Neural cell (in vitro differentiated cells): ENCODE measurements at regions not wholly inside any gene's neighbourhood (a gene's known extent, or its start where the extent isn't known, plus 50 kb on each side); places are given as distances from the start of the nearest gene placed in this dataset.

Source experiments
- H2AFZ ChIP-seq: fragments of 200-600, 300-800 bp; sonication (generic), shearing (Covaris generic); 2 replicates; pipeline ENCODE4 v1.6.0; 2014; ENCODE audit warnings: low read depth, mild to moderate bottlenecking, antibody characterized with exemption, low read length, moderate library complexity
- H3F3A ChIP-seq: fragments of 200-600 bp; shearing (Covaris generic); 2 replicates; pipeline ENCODE4 v1.6.1; 2016; ENCODE audit warnings: mild to moderate bottlenecking, moderate library complexity, mixed read lengths, antibody characterized with exemption, low read length; ENCODE audit not compliant: insufficient read depth, poor library complexity, severe bottlenecking
- H3K27ac ChIP-seq: fragments of 200-600, 300-800 bp; sonication (generic), shearing (Covaris generic); 2 replicates; pipeline ENCODE4 v1.5.1; 2014; ENCODE audit warnings: mild to moderate bottlenecking, low read length, moderate library complexity
- H3K27me3 ChIP-seq: fragments of 300-800, 200-600 bp; sonication (generic), shearing (Covaris generic); 2 replicates; pipeline ENCODE4 v1.6.0; 2014; ENCODE audit warnings: mild to moderate bottlenecking, low read depth, low read length, moderate library complexity; ENCODE audit not compliant: insufficient read depth
- H3K36me3 ChIP-seq: fragments of 300-800, 200-600 bp; sonication (generic), shearing (Covaris generic); 2 replicates; pipeline ENCODE4 v1.5.1; 2014; ENCODE audit warnings: mild to moderate bottlenecking, antibody characterized with exemption, low read length, moderate library complexity; ENCODE audit not compliant: insufficient read depth
- H3K4me2 ChIP-seq: fragments of 300-800, 200-600 bp; sonication (generic), shearing (Covaris generic); 2 replicates; pipeline ENCODE4 v1.6.0; 2014; ENCODE audit warnings: mild to moderate bottlenecking, low read length
- H3K4me3 ChIP-seq: fragments of 300-800, 200-600 bp; sonication (generic), shearing (Covaris generic); 2 replicates; pipeline ENCODE4 v1.5.1; 2014; ENCODE audit warnings: mild to moderate bottlenecking, low read length, moderate library complexity
- H3K79me2 ChIP-seq: fragments of 200-600 bp; shearing (Covaris generic); replicated peaks from 2 replicates; pipeline ENCODE4 v1.6.0; 2014; ENCODE audit warnings: mild to moderate bottlenecking, low read length, moderate library complexity; ENCODE audit not compliant: insufficient read depth
- H3K9ac ChIP-seq: fragments of 300-800, 200-600 bp; sonication (generic), shearing (Covaris generic); 2 replicates; pipeline ENCODE4 v1.6.1; 2016; ENCODE audit warnings: mild to moderate bottlenecking, low read length, mixed read lengths
- H3K9me2 ChIP-seq: fragments of 200-600 bp; shearing (Covaris generic); 2 replicates; pipeline ENCODE4 v1.6.1; 2016; ENCODE audit warnings: mild to moderate bottlenecking, low read length, mixed read lengths; ENCODE audit not compliant: insufficient read depth
- H3K9me3 ChIP-seq: fragments of 200-600, 300-800 bp; sonication (generic), shearing (Covaris generic); 2 replicates; pipeline ENCODE4 v1.6.1; 2016; ENCODE audit warnings: mild to moderate bottlenecking, mixed run types, low read length, moderate library complexity, mixed read lengths
- H4K20me1 ChIP-seq: fragments of 200-600 bp; shearing (Covaris generic); 2 replicates; pipeline ENCODE4 v1.6.1; 2016; ENCODE audit warnings: mild to moderate bottlenecking, mixed run types; ENCODE audit not compliant: insufficient read depth
- EP300 ChIP-seq: fragments of 450-650 bp; conservative IDR thresholded peaks from 2 replicates; pipeline ENCODE4 v1.6.1; 2014; ENCODE audit warnings: antibody characterized with exemption, mild to moderate bottlenecking, moderate library complexity; ENCODE audit not compliant: poor library complexity, severe bottlenecking
- EZH2 ChIP-seq: fragments of 200-600, 300-800 bp; shearing (Covaris generic), sonication (generic); IDR thresholded peaks from 2 replicates; pipeline ENCODE4 v1.6.1; 2014; ENCODE audit warnings: antibody characterized with exemption, low read length, borderline replicate concordance, mild to moderate bottlenecking; ENCODE audit not compliant: insufficient read depth, poor library complexity, severe bottlenecking
- MXI1 ChIP-seq: fragments of 450-650 bp; conservative IDR thresholded peaks from 2 replicates; pipeline ENCODE4 v1.6.1; 2014; ENCODE audit warnings: antibody characterized with exemption, mild to moderate bottlenecking; ENCODE audit not compliant: poor library complexity, severe bottlenecking
- POLR2AphosphoS5 ChIP-seq: IDR thresholded peaks from 2 replicates; pipeline ENCODE4 v1.6.1; 2012
- RAD21 ChIP-seq: fragments of 450-650 bp; conservative IDR thresholded peaks from 2 replicates; pipeline ENCODE4 v1.6.1; 2014; ENCODE audit warnings: antibody characterized with exemption, mild to moderate bottlenecking, moderate library complexity
- SMC3 ChIP-seq: fragments of 450-650 bp; conservative IDR thresholded peaks from 2 replicates; pipeline ENCODE4 v1.6.1; 2014; ENCODE audit warnings: antibody characterized with exemption, mild to moderate bottlenecking, moderate library complexity; ENCODE audit not compliant: poor library complexity
- TAF1 ChIP-seq: IDR thresholded peaks from 2 replicates; pipeline ENCODE4 v1.6.1; 2012; ENCODE audit warnings: low read depth
- TF ChIP-seq, protein P1 (sequence below): IDR thresholded peaks from 2 replicates; pipeline ENCODE4 v1.6.1; 2012; ENCODE audit warnings: borderline replicate concordance
- TF ChIP-seq, protein P2 (sequence below): fragments of 450-650 bp; IDR thresholded peaks from 2 replicates; pipeline ENCODE4 v1.5.1; 2014; ENCODE audit warnings: antibody characterized with exemption, mild to moderate bottlenecking, moderate library complexity; ENCODE audit not compliant: poor library complexity, severe bottlenecking

DNA sequence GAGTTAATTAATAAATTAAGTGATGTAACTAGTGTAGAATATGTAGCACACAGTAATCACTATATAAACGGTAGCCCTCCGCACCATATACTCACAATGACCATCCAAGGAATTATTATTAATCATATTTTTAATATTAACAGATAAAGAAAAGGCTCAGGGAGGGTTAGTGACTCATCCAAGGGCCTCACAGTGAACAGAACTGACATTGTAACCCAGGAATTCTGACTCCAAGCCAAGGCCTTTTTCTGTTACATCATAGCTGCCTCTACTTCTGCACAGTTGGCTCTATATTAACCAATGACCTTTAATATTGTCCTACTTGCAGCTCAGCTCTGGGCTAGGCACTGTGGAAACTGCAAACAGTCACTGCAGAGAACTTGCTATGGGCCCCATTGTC is 117.5 kb upstream of the SIRPG start:
- H4K20me1 ChIP-seq, result no peaks in the 10 kb centered on the region
- H3K27me3 ChIP-seq, result no peaks in the 10 kb centered on the region
- no peak overlapping the region for H3K9ac ChIP-seq
- H3F3A ChIP-seq, result no peaks in the 10 kb centered on the region
- no peaks in the 10 kb centered on the region for H3K9me2 ChIP-seq
- no peak overlapping the region for H3K4me3 ChIP-seq
- H3K9me3 ChIP-seq, result no peaks in the 10 kb centered on the region
- H2AFZ ChIP-seq, result no peak overlapping the region
- TF ChIP-seq TAF1, result no peak
- TF ChIP-seq EP300, result no peak
- TF ChIP-seq, protein P1, sequence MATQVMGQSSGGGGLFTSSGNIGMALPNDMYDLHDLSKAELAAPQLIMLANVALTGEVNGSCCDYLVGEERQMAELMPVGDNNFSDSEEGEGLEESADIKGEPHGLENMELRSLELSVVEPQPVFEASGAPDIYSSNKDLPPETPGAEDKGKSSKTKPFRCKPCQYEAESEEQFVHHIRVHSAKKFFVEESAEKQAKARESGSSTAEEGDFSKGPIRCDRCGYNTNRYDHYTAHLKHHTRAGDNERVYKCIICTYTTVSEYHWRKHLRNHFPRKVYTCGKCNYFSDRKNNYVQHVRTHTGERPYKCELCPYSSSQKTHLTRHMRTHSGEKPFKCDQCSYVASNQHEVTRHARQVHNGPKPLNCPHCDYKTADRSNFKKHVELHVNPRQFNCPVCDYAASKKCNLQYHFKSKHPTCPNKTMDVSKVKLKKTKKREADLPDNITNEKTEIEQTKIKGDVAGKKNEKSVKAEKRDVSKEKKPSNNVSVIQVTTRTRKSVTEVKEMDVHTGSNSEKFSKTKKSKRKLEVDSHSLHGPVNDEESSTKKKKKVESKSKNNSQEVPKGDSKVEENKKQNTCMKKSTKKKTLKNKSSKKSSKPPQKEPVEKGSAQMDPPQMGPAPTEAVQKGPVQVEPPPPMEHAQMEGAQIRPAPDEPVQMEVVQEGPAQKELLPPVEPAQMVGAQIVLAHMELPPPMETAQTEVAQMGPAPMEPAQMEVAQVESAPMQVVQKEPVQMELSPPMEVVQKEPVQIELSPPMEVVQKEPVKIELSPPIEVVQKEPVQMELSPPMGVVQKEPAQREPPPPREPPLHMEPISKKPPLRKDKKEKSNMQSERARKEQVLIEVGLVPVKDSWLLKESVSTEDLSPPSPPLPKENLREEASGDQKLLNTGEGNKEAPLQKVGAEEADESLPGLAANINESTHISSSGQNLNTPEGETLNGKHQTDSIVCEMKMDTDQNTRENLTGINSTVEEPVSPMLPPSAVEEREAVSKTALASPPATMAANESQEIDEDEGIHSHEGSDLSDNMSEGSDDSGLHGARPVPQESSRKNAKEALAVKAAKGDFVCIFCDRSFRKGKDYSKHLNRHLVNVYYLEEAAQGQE, result no peak
- no peak for TF ChIP-seq SMC3
- no peak for TF ChIP-seq RAD21
- no peak for TF ChIP-seq EZH2
- no peak for TF ChIP-seq POLR2AphosphoS5
- TF ChIP-seq, protein P2, sequence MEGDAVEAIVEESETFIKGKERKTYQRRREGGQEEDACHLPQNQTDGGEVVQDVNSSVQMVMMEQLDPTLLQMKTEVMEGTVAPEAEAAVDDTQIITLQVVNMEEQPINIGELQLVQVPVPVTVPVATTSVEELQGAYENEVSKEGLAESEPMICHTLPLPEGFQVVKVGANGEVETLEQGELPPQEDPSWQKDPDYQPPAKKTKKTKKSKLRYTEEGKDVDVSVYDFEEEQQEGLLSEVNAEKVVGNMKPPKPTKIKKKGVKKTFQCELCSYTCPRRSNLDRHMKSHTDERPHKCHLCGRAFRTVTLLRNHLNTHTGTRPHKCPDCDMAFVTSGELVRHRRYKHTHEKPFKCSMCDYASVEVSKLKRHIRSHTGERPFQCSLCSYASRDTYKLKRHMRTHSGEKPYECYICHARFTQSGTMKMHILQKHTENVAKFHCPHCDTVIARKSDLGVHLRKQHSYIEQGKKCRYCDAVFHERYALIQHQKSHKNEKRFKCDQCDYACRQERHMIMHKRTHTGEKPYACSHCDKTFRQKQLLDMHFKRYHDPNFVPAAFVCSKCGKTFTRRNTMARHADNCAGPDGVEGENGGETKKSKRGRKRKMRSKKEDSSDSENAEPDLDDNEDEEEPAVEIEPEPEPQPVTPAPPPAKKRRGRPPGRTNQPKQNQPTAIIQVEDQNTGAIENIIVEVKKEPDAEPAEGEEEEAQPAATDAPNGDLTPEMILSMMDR, result no peak
- no peak for TF ChIP-seq MXI1
- H3K4me2 ChIP-seq, result no peak overlapping the region
- H3K27ac ChIP-seq, result no peak overlapping the region
- H3K79me2 ChIP-seq, result no peaks in the 10 kb centered on the region
- no peaks in the 10 kb centered on the region for H3K36me3 ChIP-seq

DNA sequence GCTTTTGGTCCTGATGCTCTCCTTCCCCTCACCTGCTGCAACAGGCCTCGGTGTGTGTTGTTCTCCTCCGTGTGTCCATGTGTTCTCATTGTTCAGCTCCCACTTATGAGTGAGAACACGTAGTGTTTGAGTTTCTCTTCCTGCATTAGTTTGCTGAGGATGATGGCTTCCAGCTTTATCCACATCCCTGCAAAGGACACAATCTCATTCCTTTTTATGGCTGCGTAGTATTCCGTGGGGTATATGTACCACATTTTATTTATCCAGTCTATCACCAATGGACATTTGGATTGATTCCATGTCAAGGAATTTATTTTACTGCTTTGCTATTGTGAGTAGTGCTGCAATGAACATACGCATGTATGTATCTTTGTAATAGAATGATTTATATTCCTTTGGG is 116.9 kb upstream of the SIRPG start:
- no peaks in the 10 kb centered on the region for H3K9me3 ChIP-seq
- H3K27ac ChIP-seq, result no peak overlapping the region
- H3K27me3 ChIP-seq, result no peaks in the 10 kb centered on the region
- no peak overlapping the region for H3K9ac ChIP-seq
- no peak overlapping the region for H3K4me2 ChIP-seq
- no peak overlapping the region for H2AFZ ChIP-seq
- no peaks in the 10 kb centered on the region for H3K36me3 ChIP-seq
- H3K9me2 ChIP-seq, result no peaks in the 10 kb centered on the region
- H4K20me1 ChIP-seq, result no peaks in the 10 kb centered on the region
- no peaks in the 10 kb centered on the region for H3K79me2 ChIP-seq
- no peaks in the 10 kb centered on the region for H3F3A ChIP-seq
- no peak overlapping the region for H3K4me3 ChIP-seq
- TF ChIP-seq, protein P2, result no peak
- TF ChIP-seq EP300 (no peak), RAD21 (no peak), EZH2 (no peak), POLR2AphosphoS5 (no peak)
